ENCODE measurements at regions not wholly inside any gene's neighbourhood (a gene's known extent, or its start where the extent isn't known, plus 50 kb on each side); places are given as distances from the start of the nearest gene placed in this dataset.
"Not testable (repeated sequence)": the region's sequence is repeated elsewhere in the genome, so short reads cannot be mapped to it uniquely, and the experiment has no call there.

GRCh38 chr14:106185174-106185836, 658.9 kb downstream of the TMEM121 start:
- not testable (repeated sequence) for TF ChIP-seq CTCF (IDR thresholded peaks at IDR 0.05; ENCODE audit: insufficient read depth, low read length); POLR2AphosphoS5 (IDR thresholded peaks at IDR 0.05; ENCODE audit: low read depth); SPI1 (IDR thresholded peaks at IDR 0.05; ENCODE audit: borderline replicate concordance, low read depth); REST (IDR thresholded peaks at IDR 0.05; ENCODE audit: insufficient replicate concordance, low read depth); GABPA (IDR thresholded peaks at IDR 0.05; ENCODE audit: low read depth)
